ENCODE measurements at regions not wholly inside any gene's neighbourhood (a gene's known extent, or its start where the extent isn't known, plus 50 kb on each side); places are given as distances from the start of the nearest gene placed in this dataset.

- Histone ChIP-seq H3K4me2 (ENCODE audit: insufficient read depth, low read length) (no peak overlapping the region), H3K27ac (ENCODE audit: low read length) (no peak overlapping the region), H3K4me3 (ENCODE audit: low read depth in 1 of 2, low read length in 2 of 2) (no peak overlapping the region), H4K20me1 (ENCODE audit: insufficient read depth, low read length) (no peaks in the 10 kb centered on the region), H3K9me3 (ENCODE audit: insufficient read depth, low read length, severe bottlenecking) (no peaks in the 10 kb centered on the region), H3K9ac (ENCODE audit: low read depth, low read length) (no peak overlapping the region), H3K4me1 (ENCODE audit: insufficient read depth, low read length) (no peaks in the 10 kb centered on the region), H3K36me3 (ENCODE audit: insufficient read depth, low read length) (no peaks in the 10 kb centered on the region), H2AFZ (ENCODE audit: low read depth, low read length) (no peak overlapping the region), H3K27me3 (ENCODE audit: insufficient read depth, low read length, poor library complexity) (no peaks in the 10 kb centered on the region), H3K79me2 (ENCODE audit: insufficient read depth, low read length) (no peaks in the 10 kb centered on the region)
- ATAC-seq (ENCODE audit: insufficient read depth, low read depth) (no peak), DNase-seq (no peak)
- no peak for TF ChIP-seq CTCF (IDR thresholded peaks at IDR 0.05; ENCODE audit: borderline replicate concordance, extremely low read depth, low read length, poor library complexity, severe bottlenecking)
- no peak for TF ChIP-seq EZH2 (IDR thresholded peaks at IDR 0.05; ENCODE audit: borderline replicate concordance, low read depth, low read length, severe bottlenecking)
Observed at GRCh38 chr7:32428546-32428945, 61.6 kb downstream of the LSM5 start.

- Histone ChIP-seq H3K9ac (ENCODE audit: low read depth, low read length) (no peak overlapping the region), H3K4me2 (ENCODE audit: insufficient read depth, low read length) (no peak overlapping the region), H3K79me2 (ENCODE audit: insufficient read depth, low read length) (no peaks in the 10 kb centered on the region), H3K27ac (ENCODE audit: low read length) (no peak overlapping the region), H2AFZ (ENCODE audit: low read depth, low read length) (no peak overlapping the region), H3K27me3 (ENCODE audit: insufficient read depth, low read length, poor library complexity) (no peaks in the 10 kb centered on the region), H3K4me1 (ENCODE audit: insufficient read depth, low read length) (no peaks in the 10 kb centered on the region), H3K36me3 (ENCODE audit: insufficient read depth, low read length) (no peaks in the 10 kb centered on the region), H4K20me1 (ENCODE audit: insufficient read depth, low read length) (no peaks in the 10 kb centered on the region), H3K4me3 (ENCODE audit: low read depth in 1 of 2, low read length in 2 of 2) (no peak overlapping the region), H3K9me3 (ENCODE audit: insufficient read depth, low read length, severe bottlenecking) (no peaks in the 10 kb centered on the region)
- DNase-seq (peak; percentile 59), ATAC-seq (ENCODE audit: insufficient read depth, low read depth) (peak; percentile 81)
- TF ChIP-seq EZH2 (IDR thresholded peaks at IDR 0.05; ENCODE audit: borderline replicate concordance, low read depth, low read length, severe bottlenecking) (no peak), CTCF (IDR thresholded peaks at IDR 0.05; ENCODE audit: borderline replicate concordance, extremely low read depth, low read length, poor library complexity, severe bottlenecking) (peak; percentile 45)
Observed at GRCh38 chr7:32427769-32428291, 62.4 kb downstream of the LSM5 start.

GRCh38 chr7:32416846-32417245, 73.3 kb downstream of the LSM5 start:
- no peaks in the 10 kb centered on the region for H3K4me1 ChIP-seq (ENCODE audit: insufficient read depth, low read length)

More at GRCh38 chr7:32416846-32417245, 73.3 kb downstream of the LSM5 start:
- no peak for DNase-seq
- Histone ChIP-seq H3K9ac (ENCODE audit: low read depth, low read length) (no peak overlapping the region), H2AFZ (ENCODE audit: low read depth, low read length) (no peak overlapping the region), H3K27ac (ENCODE audit: low read length) (no peak overlapping the region), H3K4me3 (ENCODE audit: low read depth in 1 of 2, low read length in 2 of 2) (no peak overlapping the region), H4K20me1 (ENCODE audit: insufficient read depth, low read length) (no peaks in the 10 kb centered on the region), H3K36me3 (ENCODE audit: insufficient read depth, low read length) (no peaks in the 10 kb centered on the region), H3K4me2 (ENCODE audit: insufficient read depth, low read length) (no peak overlapping the region), H3K9me3 (ENCODE audit: insufficient read depth, low read length, severe bottlenecking) (no peaks in the 10 kb centered on the region), H3K79me2 (ENCODE audit: insufficient read depth, low read length) (no peaks in the 10 kb centered on the region), H3K27me3 (ENCODE audit: insufficient read depth, low read length, poor library complexity) (peaks cover 6% of the 10 kb centered on the region)
- no peak for ATAC-seq (ENCODE audit: insufficient read depth, low read depth)
- no peak for TF ChIP-seq EZH2 (IDR thresholded peaks at IDR 0.05; ENCODE audit: borderline replicate concordance, low read depth, low read length, severe bottlenecking)
- no peak for TF ChIP-seq CTCF (IDR thresholded peaks at IDR 0.05; ENCODE audit: borderline replicate concordance, extremely low read depth, low read length, poor library complexity, severe bottlenecking)

Data from DND-41 (cell line).